ENCODE measurements at regions not wholly inside any gene's neighbourhood (a gene's known extent, or its start where the extent isn't known, plus 50 kb on each side); places are given as distances from the start of the nearest gene placed in this dataset.
"Not testable (repeated sequence)": the region's sequence is repeated elsewhere in the genome, so short reads cannot be mapped to it uniquely, and the experiment has no call there.

- TF ChIP-seq CTCF (IDR thresholded peaks at IDR 0.05 in 4 of 5, conservative IDR thresholded peaks at IDR 0.05 in 1 of 5); POLR2A (IDR thresholded peaks at IDR 0.05): not testable (repeated sequence)
Measured at GRCh38 chr9:63333083-63333482, 1951.9 kb downstream of the FOXD4L5 start.
